ENCODE measurements at regions not wholly inside any gene's neighbourhood (a gene's known extent, or its start where the extent isn't known, plus 50 kb on each side); places are given as distances from the start of the nearest gene placed in this dataset.

DNA sequence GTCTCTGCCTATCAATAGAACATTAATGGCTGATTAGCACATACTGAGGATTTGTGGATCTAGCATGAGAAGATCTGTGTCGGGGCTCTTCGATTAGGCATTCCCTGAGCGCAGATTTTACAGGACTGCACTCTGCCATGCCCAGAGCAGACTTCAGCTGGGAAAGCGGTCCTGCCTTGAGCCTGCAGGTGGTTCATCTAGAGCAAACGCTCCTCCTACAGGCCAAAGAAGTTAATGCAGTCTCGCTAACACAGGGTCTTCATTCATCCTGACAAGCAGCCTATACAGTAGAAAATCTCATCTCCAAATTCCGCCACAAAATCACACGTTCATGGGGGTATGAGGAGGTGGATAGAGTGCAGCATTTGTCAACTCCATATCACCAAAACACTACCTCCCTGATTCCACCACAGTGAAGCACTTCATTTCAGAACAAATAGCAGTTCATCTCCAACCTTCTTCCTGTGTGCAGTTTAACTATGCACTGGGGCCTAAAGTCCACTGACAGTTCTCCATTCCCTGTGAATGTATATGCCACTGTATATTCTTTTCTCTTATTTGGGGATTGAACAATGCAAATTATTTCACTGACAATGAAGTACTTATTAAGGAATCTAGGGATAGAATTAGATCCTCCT lies 405.8 kb downstream of the IGSF11 start:
- intact Hi-C loops (cut with micrococcal nuclease), result no loop called here
- POLR2A ChIA-PET, result no interaction called here

More for the DNA sequence above, 405.8 kb downstream of the IGSF11 start:
- Histone ChIP-seq H3K4me1 (replicated peaks in 1 of 2; ENCODE audit: control insufficient read depth in 2 of 2, insufficient read depth in 2 of 2, low read length in 2 of 2) (no peaks in the 10 kb centered on the region), H3K4me2 (ENCODE audit: insufficient read depth, low read length) (no peak overlapping the region), H3K27me3 (ENCODE audit: control insufficient read depth in 2 of 2, insufficient read depth in 2 of 2, low read length in 2 of 2) (no peaks in the 10 kb centered on the region), H3K79me2 (ENCODE audit: control insufficient read depth, insufficient read depth, low read length) (no peaks in the 10 kb centered on the region), H3K9me3 (replicated peaks; ENCODE audit: control insufficient read depth, insufficient read depth, low read depth, low read length) (no peaks in the 10 kb centered on the region), H3K27ac (ENCODE audit: extremely low read depth, low read depth, low read length) (no peak overlapping the region), H3K4me3 (no peak overlapping the region), H2AFZ (ENCODE audit: low read depth, low read length) (no peak overlapping the region), H3K36me3 (ENCODE audit: control insufficient read depth, insufficient read depth, low read length) (no peaks in the 10 kb centered on the region), H3K9me1 (ENCODE audit: control insufficient read depth, insufficient read depth, low read length) (no peaks in the 10 kb centered on the region), H3K9ac (ENCODE audit: insufficient read depth in 1 of 2, low read depth in 2 of 2, low read length in 2 of 2) (no peak overlapping the region), H4K20me1 (replicated peaks; ENCODE audit: control insufficient read depth, insufficient read depth, low read length) (no peaks in the 10 kb centered on the region)
- ATAC-seq (peak; percentile 91), FAIRE-seq (peak; percentile 78), DNase-seq (ENCODE audit: extremely low read depth in 1 of 4, low spot score in 3 of 4) (peak; percentile 29 to 63 (median 45))
- TF ChIP-seq, protein P1, sequence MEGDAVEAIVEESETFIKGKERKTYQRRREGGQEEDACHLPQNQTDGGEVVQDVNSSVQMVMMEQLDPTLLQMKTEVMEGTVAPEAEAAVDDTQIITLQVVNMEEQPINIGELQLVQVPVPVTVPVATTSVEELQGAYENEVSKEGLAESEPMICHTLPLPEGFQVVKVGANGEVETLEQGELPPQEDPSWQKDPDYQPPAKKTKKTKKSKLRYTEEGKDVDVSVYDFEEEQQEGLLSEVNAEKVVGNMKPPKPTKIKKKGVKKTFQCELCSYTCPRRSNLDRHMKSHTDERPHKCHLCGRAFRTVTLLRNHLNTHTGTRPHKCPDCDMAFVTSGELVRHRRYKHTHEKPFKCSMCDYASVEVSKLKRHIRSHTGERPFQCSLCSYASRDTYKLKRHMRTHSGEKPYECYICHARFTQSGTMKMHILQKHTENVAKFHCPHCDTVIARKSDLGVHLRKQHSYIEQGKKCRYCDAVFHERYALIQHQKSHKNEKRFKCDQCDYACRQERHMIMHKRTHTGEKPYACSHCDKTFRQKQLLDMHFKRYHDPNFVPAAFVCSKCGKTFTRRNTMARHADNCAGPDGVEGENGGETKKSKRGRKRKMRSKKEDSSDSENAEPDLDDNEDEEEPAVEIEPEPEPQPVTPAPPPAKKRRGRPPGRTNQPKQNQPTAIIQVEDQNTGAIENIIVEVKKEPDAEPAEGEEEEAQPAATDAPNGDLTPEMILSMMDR (IDR thresholded peaks at IDR 0.05 in 2 of 3, conservative IDR thresholded peaks at IDR 0.05 in 1 of 3; ENCODE audit: insufficient read depth in 2 of 3, low read depth in 1 of 3, low read length in 3 of 3), result peak; percentile 51 to 69 (median 61)
- TF ChIP-seq NR3C1 (CRISPR knock-in tag; IDR thresholded peaks at IDR 0.05) (no peak), CREB1 (IDR thresholded peaks at IDR 0.05) (no peak), CREB1 (CRISPR knock-in tag; IDR thresholded peaks at IDR 0.05) (no peak), SMC3 (conservative IDR thresholded peaks at IDR 0.05; ENCODE audit: insufficient read depth, low read depth, low read length) (peak; percentile 51; the same call in 1 of the 2 replicates), RAD21 (CRISPR knock-in tag; conservative IDR thresholded peaks at IDR 0.05 in 1 of 2, IDR thresholded peaks at IDR 0.05 in 1 of 2) (peak; percentile 74 to 86)
- TF ChIP-seq, protein P2, sequence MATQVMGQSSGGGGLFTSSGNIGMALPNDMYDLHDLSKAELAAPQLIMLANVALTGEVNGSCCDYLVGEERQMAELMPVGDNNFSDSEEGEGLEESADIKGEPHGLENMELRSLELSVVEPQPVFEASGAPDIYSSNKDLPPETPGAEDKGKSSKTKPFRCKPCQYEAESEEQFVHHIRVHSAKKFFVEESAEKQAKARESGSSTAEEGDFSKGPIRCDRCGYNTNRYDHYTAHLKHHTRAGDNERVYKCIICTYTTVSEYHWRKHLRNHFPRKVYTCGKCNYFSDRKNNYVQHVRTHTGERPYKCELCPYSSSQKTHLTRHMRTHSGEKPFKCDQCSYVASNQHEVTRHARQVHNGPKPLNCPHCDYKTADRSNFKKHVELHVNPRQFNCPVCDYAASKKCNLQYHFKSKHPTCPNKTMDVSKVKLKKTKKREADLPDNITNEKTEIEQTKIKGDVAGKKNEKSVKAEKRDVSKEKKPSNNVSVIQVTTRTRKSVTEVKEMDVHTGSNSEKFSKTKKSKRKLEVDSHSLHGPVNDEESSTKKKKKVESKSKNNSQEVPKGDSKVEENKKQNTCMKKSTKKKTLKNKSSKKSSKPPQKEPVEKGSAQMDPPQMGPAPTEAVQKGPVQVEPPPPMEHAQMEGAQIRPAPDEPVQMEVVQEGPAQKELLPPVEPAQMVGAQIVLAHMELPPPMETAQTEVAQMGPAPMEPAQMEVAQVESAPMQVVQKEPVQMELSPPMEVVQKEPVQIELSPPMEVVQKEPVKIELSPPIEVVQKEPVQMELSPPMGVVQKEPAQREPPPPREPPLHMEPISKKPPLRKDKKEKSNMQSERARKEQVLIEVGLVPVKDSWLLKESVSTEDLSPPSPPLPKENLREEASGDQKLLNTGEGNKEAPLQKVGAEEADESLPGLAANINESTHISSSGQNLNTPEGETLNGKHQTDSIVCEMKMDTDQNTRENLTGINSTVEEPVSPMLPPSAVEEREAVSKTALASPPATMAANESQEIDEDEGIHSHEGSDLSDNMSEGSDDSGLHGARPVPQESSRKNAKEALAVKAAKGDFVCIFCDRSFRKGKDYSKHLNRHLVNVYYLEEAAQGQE (IDR thresholded peaks at IDR 0.05; ENCODE audit: borderline replicate concordance), result peak; percentile 54
- TF ChIP-seq, protein P2 (CRISPR knock-in tag; IDR thresholded peaks at IDR 0.05; ENCODE audit: low read depth), result no peak
- TF ChIP-seq, protein P3, sequence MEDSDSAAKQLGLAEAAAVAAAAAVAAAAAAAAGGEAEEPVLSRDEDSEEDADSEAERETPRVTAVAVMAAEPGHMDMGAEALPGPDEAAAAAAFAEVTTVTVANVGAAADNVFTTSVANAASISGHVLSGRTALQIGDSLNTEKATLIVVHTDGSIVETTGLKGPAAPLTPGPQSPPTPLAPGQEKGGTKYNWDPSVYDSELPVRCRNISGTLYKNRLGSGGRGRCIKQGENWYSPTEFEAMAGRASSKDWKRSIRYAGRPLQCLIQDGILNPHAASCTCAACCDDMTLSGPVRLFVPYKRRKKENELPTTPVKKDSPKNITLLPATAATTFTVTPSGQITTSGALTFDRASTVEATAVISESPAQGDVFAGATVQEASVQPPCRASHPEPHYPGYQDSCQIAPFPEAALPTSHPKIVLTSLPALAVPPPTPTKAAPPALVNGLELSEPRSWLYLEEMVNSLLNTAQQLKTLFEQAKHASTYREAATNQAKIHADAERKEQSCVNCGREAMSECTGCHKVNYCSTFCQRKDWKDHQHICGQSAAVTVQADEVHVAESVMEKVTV (CRISPR knock-in tag; IDR thresholded peaks at IDR 0.05), result 0 out of 2 replicates have a peak, but pooled peaks have one; percentile 27
- CTCF ChIA-PET (ENCODE audit: low intra/inter-chr PET ratio), result interaction anchor here (1.0 to 1.2 kb wide), 2 partner anchors 1857 to 1859 kb away, joined by 3 read pairs; no protein-coding TSS in a partner anchor
- no TSS peak for BruUV-seq (replicated peaks)
- in situ Hi-C loops (cut with MboI), result no loop called here
- 2% methylated on average over 8 of the region's 8 CpGs for WGBS (ENCODE audit: insufficient coverage, low coverage, missing lambda C conversion rate)

All from K562 (cell line).